ENCODE measurements at regions not wholly inside any gene's neighbourhood (a gene's known extent, or its start where the extent isn't known, plus 50 kb on each side); places are given as distances from the start of the nearest gene placed in this dataset.

DNA sequence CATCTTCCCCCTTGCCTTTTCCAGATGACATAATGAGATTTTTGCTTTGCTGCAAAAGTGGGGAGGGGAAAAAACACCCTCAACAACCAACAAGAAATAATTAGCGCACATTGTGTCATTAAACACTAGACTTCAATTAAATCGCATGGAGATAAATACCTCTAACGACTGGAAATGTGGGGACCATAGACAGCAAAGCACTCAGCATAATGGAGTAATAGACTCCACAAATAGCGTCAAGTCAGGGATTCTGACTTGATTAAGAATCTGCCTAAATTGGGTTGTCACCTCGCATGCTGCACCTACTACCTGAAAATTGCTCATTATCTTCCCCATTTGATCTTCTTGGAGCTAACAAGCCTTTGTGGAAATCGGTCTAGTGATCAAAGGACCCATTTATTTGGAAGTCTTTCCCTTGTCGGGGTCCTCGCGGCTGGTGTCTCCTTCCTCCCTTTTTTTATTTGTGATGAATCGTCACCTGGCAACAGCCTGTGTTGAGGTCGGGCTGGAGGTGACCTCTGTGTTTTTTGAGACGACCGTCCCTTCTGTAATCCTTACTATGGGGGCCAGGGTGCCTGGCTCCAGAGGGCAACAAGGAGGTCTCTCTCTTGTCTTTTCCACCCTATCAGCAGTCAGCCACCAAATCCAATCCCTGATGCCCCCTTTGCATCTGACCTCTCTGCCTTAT lies 75.3 kb upstream of the IGSF21 start:
- no peaks in the 10 kb centered on the region for H4K20me1 ChIP-seq (ENCODE audit: control insufficient read depth, insufficient read depth, insufficient read length)
- no peaks in the 10 kb centered on the region for H3K9me3 ChIP-seq (ENCODE audit: control insufficient read depth, low read depth, low read length)
- no peak overlapping the region for H2BK120ac ChIP-seq (ENCODE audit: low read depth, low read length, poor library complexity, severe bottlenecking)
- no peak overlapping the region for H4K8ac ChIP-seq (replicated peaks; ENCODE audit: insufficient read length, low read depth, low read length)
- no peaks in the 10 kb centered on the region for H3K79me2 ChIP-seq (ENCODE audit: insufficient read depth, low read length)
- H3K27me3 Mint-ChIP-seq (ENCODE audit: low read depth) = peaks cover 43% of the 10 kb centered on the region
- no peak overlapping the region for H2AK5ac ChIP-seq (ENCODE audit: insufficient read length, low read length)
- no peak overlapping the region for H3K27ac Mint-ChIP-seq
- no peak overlapping the region for H3K4me3 Mint-ChIP-seq
- no peaks in the 10 kb centered on the region for H3K23me2 ChIP-seq (ENCODE audit: insufficient read length, low read depth, low read length, poor library complexity, severe bottlenecking)
- no peaks in the 10 kb centered on the region for H3K79me1 ChIP-seq (ENCODE audit: insufficient read depth, low read depth, low read length, poor library complexity, severe bottlenecking)
- peaks cover 5 to 9% of the 10 kb centered on the region in 2 experiments for H3K4me1 Mint-ChIP-seq
- no peak overlapping the region for H3K27ac ChIP-seq (ENCODE audit: insufficient read length, low read depth, low read length)
- H3K14ac ChIP-seq (ENCODE audit: insufficient read depth, low read length) = no peak overlapping the region; the same call in 1 of the 2 replicates
- no peak overlapping the region for H2BK20ac ChIP-seq (ENCODE audit: low read depth, low read length, poor library complexity, severe bottlenecking)
- H3K27me3 ChIP-seq (ENCODE audit: insufficient read depth, low read length) = no peaks in the 10 kb centered on the region; the same call in 1 of the 2 replicates
- no peak overlapping the region for H4K91ac ChIP-seq (ENCODE audit: insufficient read length, low read depth, low read length)
- no peak overlapping the region for H3K4ac ChIP-seq (ENCODE audit: low read depth, low read length)
- H2BK12ac ChIP-seq (ENCODE audit: insufficient read length, low read depth, low read length) = no peak overlapping the region
- no peaks in the 10 kb centered on the region for H3K9me3 Mint-ChIP-seq
- no peak overlapping the region for H2BK5ac ChIP-seq (ENCODE audit: insufficient read length, low read length)
- H3T11ph ChIP-seq (ENCODE audit: low read length) = no peak overlapping the region
- H3K23ac ChIP-seq (ENCODE audit: insufficient read length, low read depth, low read length) = no peak overlapping the region
- H3K9ac ChIP-seq (ENCODE audit: extremely low read depth, insufficient read length, low read length) = no peak overlapping the region
- no peak overlapping the region for H4K5ac ChIP-seq (ENCODE audit: insufficient read length, low read depth, low read length)
- H3K4me1 ChIP-seq (ENCODE audit: insufficient read depth, low read length) = no peaks in the 10 kb centered on the region
- no peak for DNase-seq
- H3K36me3 Mint-ChIP-seq (ENCODE audit: insufficient read depth in 1 of 3, low read depth in 3 of 3) = no peaks in the 10 kb centered on the region
- H3K4me2 ChIP-seq (ENCODE audit: insufficient read depth, insufficient read length, low read length) = no peak overlapping the region
- no peak overlapping the region for H2AFZ ChIP-seq (ENCODE audit: low read length)
- no peak overlapping the region for H2BK15ac ChIP-seq (ENCODE audit: low read depth, low read length)
- no peak overlapping the region for H3K56ac ChIP-seq (ENCODE audit: insufficient read length, low read depth, low read length)
- TF ChIP-seq CTCF (conservative IDR thresholded peaks at IDR 0.05) = no peak
- H3K18ac ChIP-seq (ENCODE audit: insufficient read length, low read depth, low read length) = no peak overlapping the region
- no CpG with 5 or more reads among the region's 13 CpGs for WGBS (ENCODE audit: extremely low coverage, insufficient read length, low lambda C conversion rate)

All from H9 (cell line).